ENCODE measurements at regions not wholly inside any gene's neighbourhood (a gene's known extent, or its start where the extent isn't known, plus 50 kb on each side); places are given as distances from the start of the nearest gene placed in this dataset.

GRCh38 chr10:33818343-33818742 is 483.9 kb upstream of the NRP1 start:
- no peaks in the 10 kb centered on the region for H3K79me2 ChIP-seq (ENCODE audit: insufficient read depth, low read length)
- no peak overlapping the region for H3K9ac ChIP-seq (ENCODE audit: extremely low read depth, insufficient read length, low read length)
- H4K5ac ChIP-seq (ENCODE audit: insufficient read length, low read depth, low read length), result no peak overlapping the region
- no CpG with 5 or more reads among the region's 2 CpGs for WGBS (ENCODE audit: extremely low coverage, insufficient read length, low lambda C conversion rate)
- no peak overlapping the region for H2BK12ac ChIP-seq (ENCODE audit: insufficient read length, low read depth, low read length)
- Mint-ChIP-seq H3K27ac (no peak overlapping the region), H3K4me1 (peaks cover 13 to 16% of the 10 kb centered on the region in 2 experiments), H3K36me3 (ENCODE audit: insufficient read depth in 1 of 3, low read depth in 3 of 3) (peaks cover 4 to 14% (median 9%) of the 10 kb centered on the region in 3 experiments; a peak in 4 of 7 replicates), H3K4me3 (no peak overlapping the region), H3K27me3 (ENCODE audit: low read depth) (no peaks in the 10 kb centered on the region), H3K9me3 (peaks cover 7 to 12% of the 10 kb centered on the region in 2 experiments; a peak in 4 of 5 replicates)
- no peaks in the 10 kb centered on the region for H4K20me1 ChIP-seq (ENCODE audit: control insufficient read depth, insufficient read depth, insufficient read length)
- no peak overlapping the region for H4K91ac ChIP-seq (ENCODE audit: insufficient read length, low read depth, low read length)
- H2AK5ac ChIP-seq (ENCODE audit: insufficient read length, low read length), result no peak overlapping the region
- no peaks in the 10 kb centered on the region for H3K27me3 ChIP-seq (ENCODE audit: insufficient read depth, low read length)
- no peaks in the 10 kb centered on the region for H3K23me2 ChIP-seq (ENCODE audit: insufficient read length, low read depth, low read length, poor library complexity, severe bottlenecking)
- no peak overlapping the region for H3K27ac ChIP-seq (ENCODE audit: insufficient read length, low read depth, low read length)
- H2BK120ac ChIP-seq (ENCODE audit: low read depth, low read length, poor library complexity, severe bottlenecking), result no peak overlapping the region
- no peak overlapping the region for H2BK20ac ChIP-seq (ENCODE audit: low read depth, low read length, poor library complexity, severe bottlenecking)
- no peak overlapping the region for H3K23ac ChIP-seq (ENCODE audit: insufficient read length, low read depth, low read length)
- TF ChIP-seq, protein P1, sequence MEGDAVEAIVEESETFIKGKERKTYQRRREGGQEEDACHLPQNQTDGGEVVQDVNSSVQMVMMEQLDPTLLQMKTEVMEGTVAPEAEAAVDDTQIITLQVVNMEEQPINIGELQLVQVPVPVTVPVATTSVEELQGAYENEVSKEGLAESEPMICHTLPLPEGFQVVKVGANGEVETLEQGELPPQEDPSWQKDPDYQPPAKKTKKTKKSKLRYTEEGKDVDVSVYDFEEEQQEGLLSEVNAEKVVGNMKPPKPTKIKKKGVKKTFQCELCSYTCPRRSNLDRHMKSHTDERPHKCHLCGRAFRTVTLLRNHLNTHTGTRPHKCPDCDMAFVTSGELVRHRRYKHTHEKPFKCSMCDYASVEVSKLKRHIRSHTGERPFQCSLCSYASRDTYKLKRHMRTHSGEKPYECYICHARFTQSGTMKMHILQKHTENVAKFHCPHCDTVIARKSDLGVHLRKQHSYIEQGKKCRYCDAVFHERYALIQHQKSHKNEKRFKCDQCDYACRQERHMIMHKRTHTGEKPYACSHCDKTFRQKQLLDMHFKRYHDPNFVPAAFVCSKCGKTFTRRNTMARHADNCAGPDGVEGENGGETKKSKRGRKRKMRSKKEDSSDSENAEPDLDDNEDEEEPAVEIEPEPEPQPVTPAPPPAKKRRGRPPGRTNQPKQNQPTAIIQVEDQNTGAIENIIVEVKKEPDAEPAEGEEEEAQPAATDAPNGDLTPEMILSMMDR (conservative IDR thresholded peaks at IDR 0.05), result no peak
- no peak overlapping the region for H4K8ac ChIP-seq (replicated peaks; ENCODE audit: insufficient read length, low read depth, low read length)
- DNase-seq, result no peak
- H2BK5ac ChIP-seq (ENCODE audit: insufficient read length, low read length), result no peak overlapping the region
- no peaks in the 10 kb centered on the region for H3K79me1 ChIP-seq (ENCODE audit: insufficient read depth, low read depth, low read length, poor library complexity, severe bottlenecking)
- no peak overlapping the region for H2BK15ac ChIP-seq (ENCODE audit: low read depth, low read length)
- H3K4me2 ChIP-seq (ENCODE audit: insufficient read depth, insufficient read length, low read length), result no peak overlapping the region
- no peak overlapping the region for H3K18ac ChIP-seq (ENCODE audit: insufficient read length, low read depth, low read length)
- no peak overlapping the region for H3T11ph ChIP-seq (ENCODE audit: low read length)
- no peaks in the 10 kb centered on the region for H3K9me3 ChIP-seq (ENCODE audit: control insufficient read depth, low read depth, low read length)
- no peak overlapping the region for H3K4ac ChIP-seq (ENCODE audit: low read depth, low read length)
- H3K4me1 ChIP-seq (ENCODE audit: insufficient read depth, low read length), result no peaks in the 10 kb centered on the region; the same call in 1 of the 2 replicates
- H2AFZ ChIP-seq (ENCODE audit: low read length), result no peak overlapping the region
- no peak overlapping the region for H3K14ac ChIP-seq (ENCODE audit: insufficient read depth, low read length)
- H3K56ac ChIP-seq (ENCODE audit: insufficient read length, low read depth, low read length), result no peak overlapping the region

All from H9 (cell line).